ENCODE measurements at regions not wholly inside any gene's neighbourhood (a gene's known extent, or its start where the extent isn't known, plus 50 kb on each side); places are given as distances from the start of the nearest gene placed in this dataset.

DNA sequence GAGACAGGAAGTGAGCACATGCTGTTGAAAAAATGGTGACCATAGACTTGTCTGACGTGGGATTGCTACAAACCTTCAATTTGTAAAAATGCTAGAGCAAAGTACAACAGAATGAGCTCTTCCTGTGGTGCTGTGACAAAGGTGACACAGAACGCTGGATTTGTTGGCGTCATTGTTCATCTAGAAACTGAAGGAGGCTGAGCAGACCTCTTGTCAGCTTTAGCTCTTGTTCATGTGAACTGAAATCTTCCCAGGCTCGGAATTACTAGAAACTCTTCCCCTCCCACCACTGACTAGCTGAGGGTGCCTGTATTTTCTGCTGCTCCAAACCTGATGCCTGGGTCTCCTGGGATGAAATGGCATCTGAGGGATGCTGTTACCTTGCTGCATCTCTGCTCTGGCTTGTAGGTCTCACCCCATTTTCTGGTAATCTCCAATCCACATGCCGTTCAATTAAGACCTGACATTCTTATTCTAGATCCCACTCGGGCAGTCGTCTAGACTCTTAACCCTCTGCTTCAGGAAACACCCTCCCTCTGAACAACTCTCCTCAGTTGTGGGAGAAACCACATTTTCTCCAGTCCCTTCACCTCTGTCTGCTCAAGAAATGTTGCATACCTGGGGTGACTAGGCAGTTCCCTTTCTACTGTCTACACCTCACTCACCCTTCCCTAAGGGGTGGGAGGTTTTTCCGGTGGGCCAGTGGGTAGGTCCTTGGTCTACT, 349.3 kb downstream of the CXCL12 start:
- intact Hi-C loops (cut with DNase I) = no loop called here
- ATAC-seq (no peak), DNase-seq (ENCODE audit: missing footprints) (no peak)

DNA sequence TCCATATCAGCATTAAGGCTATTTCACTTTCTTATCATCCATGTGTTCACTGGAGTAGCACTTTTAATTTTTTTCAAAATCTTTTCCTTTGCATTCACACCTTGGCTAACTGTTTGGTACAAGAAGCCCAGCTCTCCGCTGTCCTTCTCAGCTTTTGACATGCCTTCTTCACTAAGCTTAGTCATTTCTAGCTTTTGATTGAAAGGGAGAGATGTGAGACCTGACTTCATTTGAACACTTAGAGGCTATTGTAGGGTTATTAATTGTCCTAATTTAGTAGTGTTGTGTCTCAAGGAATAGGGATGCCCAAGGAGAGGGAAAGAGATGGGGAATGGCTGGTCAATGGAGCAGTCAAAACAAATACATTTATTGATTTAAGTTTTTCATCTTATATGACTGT, 350.0 kb downstream of the CXCL12 start:
- DNase-seq (ENCODE audit: missing footprints) (no peak), ATAC-seq (no peak)
- intact Hi-C loops (cut with DNase I) = no loop called here

- DNase-seq (ENCODE audit: missing footprints) (no peak), ATAC-seq (no peak)
- intact Hi-C loops (cut with DNase I) = no loop called here
These were observed 351.9 kb downstream of the CXCL12 start for GRCh38 chr10:44033008-44033407.

- no peak for DNase-seq (ENCODE audit: missing footprints)
- peak; percentile 58 for ATAC-seq
- intact Hi-C loops (cut with DNase I) = no loop called here
These were observed 352.7 kb downstream of the CXCL12 start for GRCh38 chr10:44032216-44032615.

DNA sequence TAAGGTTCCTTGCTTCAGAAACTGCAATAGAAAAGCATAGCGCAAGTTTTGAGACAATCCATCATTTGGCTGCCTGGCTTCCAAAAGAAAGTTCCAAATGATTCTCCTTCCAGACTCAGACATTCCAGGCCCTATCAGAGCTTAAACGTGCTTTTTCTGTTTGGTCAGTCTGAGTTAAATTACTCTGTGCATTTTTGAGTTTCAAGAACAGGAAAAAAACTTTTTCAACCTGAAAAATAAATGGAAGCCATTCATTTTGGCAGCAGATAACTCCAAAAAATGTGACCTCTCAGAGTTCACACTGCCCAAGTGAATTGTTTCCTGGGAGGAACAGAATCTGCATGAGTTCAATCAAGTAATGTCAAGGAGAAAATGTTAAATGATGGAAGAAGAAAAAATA, 354.2 kb downstream of the CXCL12 start:
- ATAC-seq (no peak), DNase-seq (ENCODE audit: missing footprints) (no peak)
- intact Hi-C loops (cut with DNase I) = no loop called here

GRCh38 chr10:44030132-44030531, 354.8 kb downstream of the CXCL12 start:
- no peak for DNase-seq (ENCODE audit: missing footprints)
- ATAC-seq = no peak
- intact Hi-C loops (cut with DNase I) = no loop called here

DNA sequence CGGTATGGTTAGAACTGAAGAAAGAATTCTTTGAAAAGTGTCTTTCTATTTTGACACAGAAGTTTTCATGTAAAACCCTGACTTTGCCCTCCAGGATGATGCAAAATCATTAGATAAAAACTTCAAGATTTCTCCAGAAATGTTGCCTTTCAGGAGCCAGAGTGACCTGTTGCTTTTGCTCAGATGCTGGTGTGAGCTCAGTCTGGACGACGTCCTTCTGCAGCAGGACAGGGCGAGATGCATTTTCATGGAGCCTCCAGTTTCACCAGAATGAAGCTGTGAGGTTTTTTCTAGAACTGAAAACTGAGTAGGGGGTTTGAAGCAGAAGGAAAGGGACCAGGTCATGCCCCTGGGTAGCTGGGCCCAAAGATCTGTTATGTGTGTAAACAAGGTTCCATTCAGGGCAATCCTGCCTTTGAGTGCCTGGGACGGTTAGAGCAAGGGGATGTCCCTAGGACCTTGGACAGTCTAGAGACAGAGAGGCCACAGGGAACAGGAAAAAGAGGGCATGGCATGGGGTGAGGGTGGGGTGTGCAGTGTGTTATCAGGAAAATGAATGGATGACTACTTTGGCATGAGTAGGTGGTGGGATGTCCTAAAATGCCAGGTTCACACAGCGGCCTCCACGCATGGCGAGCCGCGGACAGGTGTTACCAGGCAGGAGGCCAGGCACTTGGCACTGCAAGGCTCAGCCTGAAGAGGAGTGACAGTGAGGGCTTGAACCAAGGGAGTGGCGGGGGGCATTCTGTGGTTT, 356.3 kb downstream of the CXCL12 start:
- intact Hi-C loops (cut with DNase I) = no loop called here
- DNase-seq (ENCODE audit: missing footprints) (no peak), ATAC-seq (no peak)

GRCh38 chr10:44024356-44025116, 360.4 kb downstream of the CXCL12 start:
- intact Hi-C loops (cut with DNase I) = no loop called here
- DNase-seq (ENCODE audit: missing footprints) = no peak
- no peak for ATAC-seq

GRCh38 chr10:44023517-44023916, 361.4 kb downstream of the CXCL12 start:
- no peak for ATAC-seq
- intact Hi-C loops (cut with DNase I) = no loop called here
- DNase-seq (ENCODE audit: missing footprints) = no peak

GRCh38 chr10:44022203-44022602, 362.7 kb downstream of the CXCL12 start:
- DNase-seq (ENCODE audit: missing footprints) (no peak), ATAC-seq (no peak)
- intact Hi-C loops (cut with DNase I) = no loop called here

DNA sequence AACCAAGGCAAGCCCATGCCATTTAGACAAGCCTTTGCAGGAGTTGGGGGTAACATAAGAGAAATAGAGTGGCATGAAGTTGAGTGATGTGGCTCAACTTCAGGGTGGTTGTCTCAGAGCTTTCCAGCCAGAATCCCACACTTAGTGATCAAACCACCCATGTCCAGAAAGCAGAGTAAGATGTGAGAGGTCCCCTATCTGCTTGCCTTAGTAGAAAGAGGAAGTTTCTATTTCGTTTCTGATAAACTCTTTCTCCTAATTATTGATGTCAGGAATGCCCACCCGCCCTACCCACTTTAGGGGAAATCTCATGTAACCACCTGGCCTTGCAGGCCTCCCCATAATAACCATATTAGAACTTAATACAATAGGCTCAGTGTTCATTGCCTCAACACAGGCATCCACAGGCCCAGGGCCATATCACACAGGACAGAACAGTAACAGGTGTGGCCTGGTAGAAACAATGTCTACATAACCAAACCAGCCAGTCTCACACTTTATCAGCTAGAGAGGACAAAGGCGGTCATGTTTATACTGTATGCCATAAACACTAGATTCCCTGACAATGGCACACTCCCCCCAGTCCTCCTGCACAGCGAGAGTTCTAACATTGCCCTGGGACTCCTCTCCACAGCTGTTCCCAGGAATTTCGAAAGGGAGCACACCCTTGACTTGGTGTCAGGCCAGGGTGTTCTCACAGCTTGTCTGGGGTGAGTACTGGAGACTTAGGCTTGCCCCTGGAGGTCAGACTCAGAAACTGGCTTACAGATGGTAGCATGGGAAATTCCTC, 364.4 kb downstream of the CXCL12 start:
- DNase-seq (ENCODE audit: missing footprints) = no peak
- ATAC-seq = peak; percentile 74
- intact Hi-C loops (cut with DNase I) = no loop called here

DNA sequence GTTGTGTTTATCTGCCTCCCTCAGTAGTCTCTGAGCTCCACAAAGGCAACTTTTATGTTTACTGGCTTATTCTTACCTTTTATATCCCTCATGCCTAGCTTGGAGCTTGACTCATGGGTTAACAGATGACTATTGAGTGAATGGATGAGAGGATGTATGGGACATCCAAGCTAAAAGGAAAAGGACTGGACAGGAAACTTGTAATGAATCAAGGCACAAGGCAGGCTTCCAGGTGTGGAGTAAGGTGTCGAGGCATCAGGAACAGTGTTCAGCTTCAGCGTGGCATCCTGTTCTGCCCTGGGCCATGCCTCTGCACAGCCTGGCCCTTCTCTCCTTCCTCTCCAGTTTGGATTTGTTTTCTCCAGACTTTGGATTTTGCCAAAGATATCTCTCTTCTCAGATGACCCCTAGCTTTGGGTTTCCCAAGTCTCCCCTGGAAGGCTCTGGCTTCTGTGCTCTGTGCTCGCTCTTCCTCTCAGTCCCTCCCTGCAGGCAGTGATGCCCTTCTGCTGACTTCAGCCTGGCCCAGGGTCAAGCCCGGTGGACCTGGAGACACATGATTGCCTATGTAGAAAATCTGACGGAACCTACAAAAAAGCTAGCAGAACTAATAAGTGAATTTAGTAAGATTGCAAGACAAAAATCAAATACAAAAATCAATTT, 367.3 kb downstream of the CXCL12 start:
- ATAC-seq = no peak
- intact Hi-C loops (cut with DNase I) = no loop called here
- no peak for DNase-seq (ENCODE audit: missing footprints)

GRCh38 chr10:44016589-44017482, 368.1 kb downstream of the CXCL12 start:
- DNase-seq (ENCODE audit: missing footprints) = no peak
- intact Hi-C loops (cut with DNase I) = no loop called here
- ATAC-seq = peak; percentile 68

- intact Hi-C loops (cut with DNase I) = no loop called here
These were observed 367.2 kb upstream of the ZNF32 start for GRCh38 chr10:44015702-44016500.

DNA sequence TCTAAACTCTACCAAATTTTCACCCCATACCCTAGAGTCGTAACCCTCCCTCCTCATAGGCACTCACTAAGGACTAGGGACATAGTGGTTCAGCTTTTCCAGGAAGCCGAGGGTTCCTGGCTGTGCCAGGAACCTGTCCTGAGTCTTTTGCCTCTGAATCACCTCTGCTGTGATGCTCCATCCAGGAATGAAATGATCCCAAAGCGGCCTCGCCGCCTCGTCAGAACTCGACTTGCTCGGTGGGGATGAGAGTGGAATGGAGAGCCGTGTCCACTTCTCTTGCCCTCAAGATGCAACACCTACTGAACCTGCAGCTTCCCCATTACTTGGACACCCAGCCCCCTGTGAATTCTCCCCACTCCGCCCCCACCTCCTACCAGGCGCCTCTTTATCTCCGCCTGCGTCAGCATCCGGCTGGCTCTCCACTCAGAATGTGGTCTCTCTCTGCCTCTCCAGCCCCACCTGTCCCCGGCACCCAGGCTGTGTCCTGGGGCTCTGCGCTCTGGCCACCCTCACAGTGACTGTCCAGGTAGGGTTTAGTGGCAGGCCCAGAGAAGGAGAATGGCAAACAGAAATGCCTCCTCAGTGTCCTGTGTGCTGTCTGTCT, 366.1 kb upstream of the ZNF32 start:
- intact Hi-C loops (cut with DNase I) = no loop called here
- no peak for DNase-seq (ENCODE audit: missing footprints)
- no peak for ATAC-seq

More at GRCh38 chr10:44015702-44016500, 367.2 kb upstream of the ZNF32 start:
- ATAC-seq = no peak
- no peak for DNase-seq (ENCODE audit: missing footprints)

DNA sequence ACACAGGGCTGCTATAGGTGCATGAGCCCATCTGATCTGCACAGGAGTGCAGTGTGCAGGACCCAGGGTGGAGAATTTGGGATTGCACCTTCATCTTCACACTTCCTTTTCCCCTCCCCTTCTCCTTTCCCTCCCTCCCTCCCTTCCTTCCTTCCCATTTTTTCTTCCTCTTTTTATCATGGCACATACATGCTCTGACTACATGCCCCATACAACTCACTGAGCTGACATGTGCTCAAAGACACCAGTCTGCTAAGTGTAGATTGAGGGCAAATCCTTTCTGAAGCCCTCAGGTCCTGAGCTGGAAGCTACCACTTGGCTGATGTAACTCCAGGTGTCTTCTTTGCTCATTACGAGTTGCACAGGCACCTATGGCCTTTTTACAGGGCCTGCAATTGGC, 365.3 kb upstream of the ZNF32 start:
- DNase-seq (ENCODE audit: missing footprints) (no peak), ATAC-seq (no peak)
- intact Hi-C loops (cut with DNase I) = no loop called here

All from Right ventricle myocardium inferior (tissue), 1 donor.